NCI-H446 (cell line): ENCODE measurements at regions not wholly inside any gene's neighbourhood (a gene's known extent, or its start where the extent isn't known, plus 50 kb on each side); places are given as distances from the start of the nearest gene placed in this dataset.
A peak's percentile ranks its signal among the peaks of the same experiment; 100 is the strongest.

Source experiments
- DNase-seq, 2 experiments: peaks; one replicate each; lab custom pipeline; 2025; lab: John Stamatoyannopoulos, UW

DNA sequence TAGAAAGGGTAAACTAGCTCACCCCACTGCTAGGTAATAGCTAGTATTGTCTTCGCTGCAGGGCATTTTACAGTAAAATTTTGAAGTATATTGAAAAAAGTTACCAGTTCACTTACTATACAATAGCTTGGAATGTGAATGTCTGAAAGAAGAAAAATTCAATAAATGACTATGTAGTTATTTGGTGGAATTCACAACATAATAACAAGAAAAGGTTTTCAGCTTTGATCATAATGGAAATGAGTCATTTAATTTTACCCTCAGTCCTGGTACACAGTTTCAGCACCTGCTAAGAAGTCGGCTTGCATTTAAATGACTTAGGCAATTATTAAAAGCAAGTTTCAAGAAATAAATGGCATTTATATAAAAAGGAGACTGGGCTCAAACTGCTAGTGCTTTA, 90.4 kb downstream of the NUP35 start:
- DNase-seq: no peak

DNA sequence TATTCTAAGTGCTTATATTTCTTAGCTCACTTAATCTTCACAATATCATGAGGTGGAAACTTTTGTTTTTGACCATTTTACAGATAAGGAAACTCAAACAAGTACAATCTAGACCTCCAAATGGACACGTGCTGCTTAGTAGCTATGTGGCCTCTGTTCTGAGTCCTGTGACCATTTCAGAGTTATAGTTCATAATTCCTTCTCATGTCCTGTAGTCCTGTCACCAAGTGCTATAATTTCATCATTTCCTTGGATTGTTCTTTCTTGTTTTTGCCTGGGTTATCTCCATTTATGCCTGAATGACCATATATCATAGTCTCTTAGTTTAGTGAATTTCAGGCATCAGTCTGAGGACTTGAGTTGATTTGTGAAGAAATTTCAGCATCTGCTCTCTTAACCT, 91.7 kb downstream of the NUP35 start:
- DNase-seq: no peak

DNA sequence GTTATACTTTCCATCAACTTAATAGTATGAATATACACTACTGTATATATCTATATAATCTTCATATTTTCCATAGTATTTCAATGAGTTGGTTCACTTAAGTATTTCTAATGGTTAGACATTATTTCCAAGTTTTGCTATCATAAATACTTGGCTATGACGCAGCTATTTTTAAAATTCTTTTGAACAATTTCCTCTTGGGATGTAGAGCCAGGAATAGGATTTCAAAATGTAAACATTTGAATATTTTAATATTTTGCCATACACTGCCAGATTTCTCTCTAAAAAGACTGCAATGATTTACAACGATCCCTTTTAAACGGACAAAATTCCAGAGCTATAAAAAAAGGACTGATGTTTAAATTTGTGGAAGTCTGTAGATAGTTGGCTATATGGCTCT, 95.6 kb downstream of the NUP35 start:
- DNase-seq: no peak

DNA sequence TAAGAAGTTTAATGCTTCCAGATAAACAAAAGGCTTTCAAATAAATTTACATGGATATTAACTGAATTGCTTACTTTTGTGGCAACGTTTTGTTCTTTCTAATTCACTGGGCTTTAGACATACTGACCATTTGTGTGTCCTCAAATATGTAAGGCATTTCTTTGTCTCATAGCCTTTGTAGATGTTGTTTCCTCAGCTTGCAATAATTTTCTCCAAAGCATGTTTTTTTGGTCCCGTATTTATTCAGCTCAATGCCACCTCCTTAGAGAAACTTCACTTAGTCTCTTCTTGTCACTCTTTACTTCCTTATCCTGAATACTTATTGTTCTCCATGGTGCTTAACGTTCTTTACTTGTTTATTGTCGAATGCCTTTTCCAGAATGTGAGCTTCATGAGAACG, 98.5 kb downstream of the NUP35 start:
- DNase-seq: no peak

DNA sequence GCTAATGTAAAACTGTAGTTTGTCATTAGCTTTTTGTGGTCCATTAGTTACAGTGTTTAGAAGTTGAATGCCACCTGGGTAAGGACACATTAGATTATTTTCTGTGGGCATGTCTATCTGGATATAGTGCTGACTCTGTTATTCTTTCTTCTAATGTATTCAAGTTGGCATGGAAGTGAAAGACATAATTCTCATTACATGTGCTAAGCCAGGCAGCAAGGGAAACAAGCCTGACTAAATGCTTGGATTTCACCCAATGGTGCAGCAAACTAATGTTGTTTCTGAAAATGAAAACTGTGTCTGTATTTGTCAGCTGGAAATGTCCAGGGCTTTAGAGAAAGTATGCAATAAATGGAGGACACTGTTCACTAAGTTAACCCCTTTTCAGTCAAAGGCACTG, 100.7 kb downstream of the NUP35 start:
- DNase-seq: peak; percentile 72 to 76

DNA sequence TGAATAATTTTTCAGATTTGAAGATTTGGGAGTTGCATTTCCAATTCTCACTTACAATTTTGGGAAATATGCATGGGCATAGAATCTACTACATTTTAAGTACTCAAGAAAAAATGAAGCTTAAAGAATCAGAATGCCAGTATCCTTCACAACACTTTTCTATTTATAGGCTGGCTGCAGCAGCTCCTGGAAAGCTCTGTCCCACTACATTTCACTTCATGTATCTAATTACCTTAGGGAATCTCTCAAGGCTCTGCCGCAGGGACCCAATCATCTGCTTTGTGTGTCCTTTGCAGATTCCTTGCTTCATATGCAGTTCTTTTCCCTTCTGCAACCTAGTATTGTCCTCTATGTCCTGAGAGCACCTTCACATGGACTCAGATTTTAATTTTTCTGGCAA, 102.9 kb downstream of the NUP35 start:
- no peak for DNase-seq

DNA sequence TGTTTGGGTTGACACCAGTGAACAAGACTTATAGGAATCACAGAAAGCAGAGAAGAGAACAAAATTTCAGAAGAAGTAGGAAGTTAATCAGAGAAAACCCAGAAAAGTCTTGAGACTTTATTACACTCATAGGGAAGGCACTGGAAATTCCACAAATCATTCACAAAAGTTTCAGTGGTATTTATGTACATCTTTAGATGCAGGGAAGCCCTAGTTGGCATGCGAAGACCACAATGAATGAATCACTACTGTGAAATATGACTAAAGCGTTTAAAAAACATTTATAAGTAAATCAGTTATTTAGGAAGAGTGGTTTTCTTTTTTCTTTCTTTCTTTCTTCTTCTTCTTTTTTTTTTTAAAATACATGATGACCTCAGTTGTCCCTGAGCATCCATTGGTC, 105.1 kb downstream of the NUP35 start:
- no peak for DNase-seq

DNA sequence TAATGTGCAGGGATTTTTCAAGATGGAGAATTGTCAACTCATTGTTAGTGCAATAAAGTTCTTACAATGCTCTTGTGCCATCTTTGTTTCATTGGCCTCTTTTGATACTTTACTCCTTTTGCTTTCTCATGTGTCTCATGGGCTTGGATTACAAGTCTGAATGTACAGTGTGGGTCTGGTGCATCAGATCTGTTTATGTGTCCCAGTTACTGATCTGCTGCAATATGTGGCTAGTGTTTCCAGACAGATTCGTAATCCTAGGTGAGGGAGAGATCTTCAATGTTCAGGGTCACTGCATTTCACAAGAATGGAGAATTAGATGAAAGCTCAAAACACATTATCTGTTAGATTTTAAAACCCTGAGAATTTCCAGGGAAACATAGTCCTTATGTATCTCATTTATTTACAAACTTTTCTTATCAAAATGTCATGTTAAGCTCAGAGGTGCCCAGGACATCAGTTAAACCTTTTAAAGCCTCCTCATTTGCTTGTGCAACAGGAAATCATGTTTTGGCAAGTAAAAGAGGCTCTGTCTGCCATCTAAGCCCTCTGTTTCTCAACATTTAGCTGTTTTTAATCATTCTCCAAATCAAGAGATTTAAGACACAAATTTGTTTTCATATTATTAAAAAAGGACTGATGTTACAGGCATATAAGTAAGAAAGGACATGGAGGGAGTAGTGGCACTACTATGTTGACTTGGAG, 108.1 kb downstream of the NUP35 start:
- no peak for DNase-seq

DNA sequence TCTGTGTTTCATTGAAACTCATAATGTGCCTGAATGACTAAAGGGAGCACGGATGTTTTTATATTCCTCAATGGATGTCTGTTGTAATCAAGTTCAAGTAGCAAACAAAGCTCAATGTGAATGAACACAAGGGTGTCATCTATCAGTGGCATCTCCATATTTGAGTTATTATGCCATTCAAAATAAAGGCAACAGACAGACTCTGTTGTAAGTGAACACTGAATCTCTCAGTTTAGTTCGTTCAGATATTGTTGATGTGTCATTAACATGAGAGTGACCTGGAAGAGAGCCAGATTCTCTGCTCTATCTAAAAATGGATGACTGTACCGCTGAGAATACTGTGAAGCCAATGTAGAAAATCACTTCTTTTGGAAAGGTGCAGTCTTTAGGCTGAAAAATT, 118.7 kb downstream of the NUP35 start:
- peak in 1 of 2 experiments; percentile 24 for DNase-seq

DNA sequence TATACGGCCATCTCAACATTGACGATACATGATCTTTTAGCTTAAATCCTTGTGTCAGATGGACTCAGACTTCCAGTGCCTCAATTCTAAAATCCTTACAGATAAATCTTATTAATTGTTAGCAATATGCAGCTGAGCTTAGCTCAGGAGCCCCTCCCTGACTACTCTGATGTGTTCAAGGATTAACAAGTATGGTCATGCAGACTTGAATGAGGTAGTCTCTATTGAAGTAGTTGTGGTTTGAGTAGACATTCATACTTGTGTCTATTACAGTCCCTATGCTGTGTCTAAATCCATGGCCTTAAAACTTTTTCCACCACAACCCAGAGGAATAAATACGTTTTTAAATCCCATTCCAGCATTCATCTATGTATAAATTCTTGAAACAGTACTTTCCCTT, 119.5 kb downstream of the NUP35 start:
- no peak for DNase-seq

DNA sequence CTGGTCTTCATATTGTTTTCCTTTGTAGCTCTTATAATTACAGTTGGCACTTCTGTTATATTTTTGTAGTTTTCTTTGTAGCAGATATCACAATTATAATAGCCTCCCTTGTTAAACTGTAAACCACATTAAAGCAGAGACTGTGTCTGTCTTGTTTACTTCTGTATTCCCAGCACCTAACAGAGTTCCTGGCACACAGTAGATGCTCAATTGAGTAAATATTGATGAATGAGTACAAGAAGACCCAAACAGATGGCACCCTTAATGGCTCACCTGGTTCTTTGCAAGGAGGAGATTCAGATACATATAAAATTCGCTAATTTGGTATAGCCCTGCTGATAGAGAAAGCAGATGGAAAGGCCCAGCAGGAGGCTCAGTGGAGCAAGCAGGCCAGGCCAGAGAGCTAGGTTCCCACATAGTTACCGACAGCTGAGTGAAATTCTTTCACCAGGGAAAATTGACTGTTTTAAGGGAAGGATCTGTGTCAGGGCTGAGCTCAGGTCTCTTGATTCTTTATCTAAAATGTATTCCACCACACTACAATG, 120.1 kb downstream of the NUP35 start:
- DNase-seq: peak; percentile 15 to 72

DNA sequence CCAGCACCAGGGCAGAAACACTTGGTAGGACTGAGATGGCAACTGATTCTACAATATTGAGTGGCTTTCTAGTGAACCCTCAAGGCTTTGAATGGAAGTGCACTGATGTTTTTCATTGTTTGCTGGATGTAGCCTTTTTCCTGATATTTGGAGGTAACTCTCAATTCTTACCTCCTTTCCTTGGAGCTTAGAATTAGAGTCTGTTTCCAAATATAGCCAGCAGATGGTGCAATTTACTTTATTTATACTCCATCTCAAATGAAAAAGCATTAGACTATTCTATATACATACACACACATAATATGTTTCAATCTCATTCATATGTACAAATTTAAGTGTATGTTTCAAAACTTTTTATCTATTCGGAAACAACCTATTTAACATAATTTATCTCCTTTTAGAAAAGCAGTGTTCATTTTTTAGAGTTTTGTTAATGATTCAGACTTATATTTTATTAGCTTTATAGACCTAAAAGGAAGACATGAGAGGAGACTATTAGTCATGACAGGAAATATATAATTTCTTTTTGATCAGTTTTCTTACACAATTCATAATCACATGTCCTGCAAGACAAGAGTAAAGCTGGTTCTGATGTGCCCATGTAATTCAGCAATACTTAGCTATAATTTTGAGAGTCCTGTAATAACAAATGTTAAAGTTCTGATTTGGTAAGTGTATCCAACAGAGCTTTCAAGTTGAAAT, 124.8 kb downstream of the NUP35 start:
- peak; percentile 47 to 57 for DNase-seq

DNA sequence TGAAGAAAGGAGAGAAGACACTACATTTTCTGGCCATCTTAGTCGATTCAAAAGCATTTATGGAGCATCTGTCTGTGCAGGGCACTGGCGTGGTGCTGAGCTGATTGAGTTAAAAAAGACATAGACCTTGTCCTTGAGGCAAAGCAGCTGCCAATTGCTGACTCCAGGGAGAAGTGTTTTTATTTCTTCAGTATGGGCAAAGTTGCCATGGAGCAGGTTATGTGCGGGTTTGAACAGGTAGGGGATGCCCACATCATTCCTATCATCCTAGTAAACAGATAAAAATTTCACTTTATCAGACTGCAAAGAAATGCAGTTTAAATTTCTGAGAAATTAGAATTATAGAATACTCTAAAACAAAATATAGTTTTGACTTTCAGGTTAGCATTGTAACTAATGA, 125.8 kb downstream of the NUP35 start:
- DNase-seq: no peak

DNA sequence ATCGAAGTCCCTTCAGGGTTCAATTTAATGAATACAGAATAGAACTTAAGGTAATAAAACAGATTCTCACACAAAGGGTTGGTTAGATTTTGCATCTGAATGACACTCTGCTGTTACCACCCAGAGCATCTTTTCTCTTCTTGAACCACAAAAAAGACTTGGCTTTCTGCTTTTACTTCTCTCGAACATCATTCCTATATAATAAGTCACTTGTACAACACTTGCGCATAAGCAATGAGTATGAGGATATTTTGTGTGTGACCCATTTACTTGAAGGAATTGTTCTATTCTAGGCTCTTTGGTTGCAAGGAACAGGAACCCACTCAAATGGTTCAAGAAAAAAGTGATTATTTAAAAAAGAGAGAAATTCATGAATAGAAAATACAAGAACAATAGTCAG, 126.2 kb downstream of the NUP35 start:
- DNase-seq: no peak

DNA sequence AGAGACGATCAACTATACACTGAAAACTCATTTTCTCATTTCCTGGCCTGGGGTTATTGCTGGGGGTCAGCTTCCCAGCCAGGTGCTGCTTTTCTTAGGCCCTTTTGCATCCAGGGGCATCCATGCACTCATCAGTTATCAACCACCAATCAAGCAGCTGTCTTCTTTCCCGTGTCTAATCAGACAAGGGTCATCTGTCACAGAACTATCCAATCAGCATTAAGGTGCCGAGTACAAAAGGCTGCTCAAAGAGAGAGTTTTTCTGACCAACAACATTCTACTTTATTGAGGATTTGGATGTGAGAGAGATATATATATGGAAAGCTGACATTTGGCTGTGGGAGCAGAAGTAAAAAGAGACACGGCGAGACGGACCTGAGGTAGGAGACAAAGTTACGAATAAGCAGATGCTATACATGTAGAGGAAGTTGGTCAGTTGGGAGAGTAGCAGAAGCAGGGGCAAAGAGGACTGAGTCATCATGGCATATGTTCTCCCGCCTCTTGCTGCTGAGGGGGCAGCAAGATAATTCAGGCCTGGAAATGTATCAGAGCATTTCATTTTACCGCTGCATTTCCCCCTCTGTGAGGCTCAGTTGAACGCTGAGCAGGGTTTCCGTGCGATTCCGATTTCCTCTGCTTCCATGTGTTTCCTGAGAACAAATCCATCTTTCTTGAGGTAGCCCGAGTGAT, 129.3 kb downstream of the NUP35 start:
- no peak for DNase-seq

DNA sequence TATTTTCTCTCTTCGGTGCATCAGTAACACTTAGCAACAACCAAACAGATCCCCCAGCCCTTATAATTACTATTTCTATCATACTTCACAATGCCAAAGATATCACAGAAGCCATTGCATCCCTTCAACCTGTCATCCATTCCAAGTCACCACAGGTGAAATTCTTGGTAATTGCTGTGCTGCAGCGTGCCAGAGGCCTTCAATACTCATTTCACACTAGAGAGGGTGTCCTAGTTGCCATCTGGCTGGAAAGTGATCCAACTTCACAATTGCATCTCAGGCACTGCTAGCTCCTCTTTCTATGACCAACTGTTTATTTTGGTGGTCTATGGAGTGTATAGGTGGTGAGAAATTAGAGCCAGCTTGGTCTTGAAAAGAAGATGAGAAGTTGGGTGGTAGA, 131.2 kb downstream of the NUP35 start:
- DNase-seq: peak; percentile 43 to 74

DNA sequence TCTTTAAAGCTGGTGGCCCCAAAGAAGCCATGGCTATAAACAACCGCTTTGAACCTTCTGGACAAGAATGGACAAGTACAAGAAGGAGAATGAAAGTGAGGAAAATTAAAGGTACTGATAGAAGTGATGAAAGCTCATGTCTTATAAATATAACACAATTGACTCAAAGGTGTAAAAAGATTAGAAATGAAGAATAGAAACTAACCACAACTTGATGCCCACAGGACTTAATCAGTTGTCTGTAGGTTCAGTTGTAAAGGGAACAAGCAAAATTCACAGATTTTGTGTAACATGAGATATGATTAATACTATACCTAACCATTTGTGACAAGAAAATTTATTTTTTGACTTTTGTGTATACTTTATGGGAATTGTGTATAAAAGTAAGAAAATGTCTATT, 135.7 kb downstream of the NUP35 start:
- DNase-seq: no peak

DNA sequence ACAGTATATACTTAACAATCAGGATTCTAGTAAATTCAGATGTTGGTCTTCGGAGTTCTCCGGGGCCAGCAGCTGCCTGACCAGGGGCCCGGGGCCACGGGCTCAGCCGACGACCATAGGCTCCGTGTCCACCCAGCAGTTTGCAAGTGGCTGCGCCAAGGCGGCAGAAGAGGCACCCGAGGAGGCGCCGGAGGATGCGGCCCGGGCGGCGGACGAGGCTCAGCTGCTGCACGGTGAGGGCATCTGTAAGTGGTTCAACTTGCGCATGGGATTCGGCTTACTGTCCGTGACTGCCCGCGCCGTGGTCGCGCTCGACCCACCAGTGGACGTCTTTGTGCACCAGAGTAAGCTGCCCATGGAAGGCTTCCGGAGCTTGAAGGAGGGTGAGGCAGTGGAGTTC, 136.3 kb downstream of the NUP35 start:
- DNase-seq: no peak

DNA sequence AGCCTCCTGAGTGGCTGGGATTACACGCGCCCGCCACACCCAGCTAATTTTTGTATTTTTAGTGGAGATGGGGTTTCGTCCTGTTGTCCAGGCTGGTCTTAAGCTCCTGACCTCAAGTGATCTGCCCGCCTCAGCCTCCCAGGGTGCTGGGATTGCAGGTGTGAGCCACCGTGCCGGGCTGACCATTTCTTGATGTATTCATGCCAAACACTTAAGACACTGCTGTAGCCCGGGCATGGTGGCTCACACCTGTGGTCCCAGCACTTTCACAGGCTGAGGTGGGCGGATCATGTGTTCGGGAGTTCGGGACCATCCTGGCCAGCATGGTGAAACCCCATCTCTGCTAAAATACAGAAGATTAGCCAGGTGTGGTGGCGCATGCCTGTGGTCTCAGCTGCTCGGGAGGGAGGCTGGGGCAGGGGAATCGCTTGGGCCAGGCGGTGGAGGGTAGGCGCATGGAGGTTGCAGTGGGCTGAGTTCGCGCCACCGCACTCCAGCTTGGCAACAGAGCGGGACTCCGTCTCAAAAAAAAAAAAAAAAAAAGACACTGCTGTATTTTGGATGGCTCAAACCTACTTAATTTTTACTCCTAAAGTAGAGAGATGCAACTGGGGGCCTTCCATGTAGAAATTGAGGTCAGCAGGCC, 140.8 kb downstream of the NUP35 start:
- DNase-seq: no peak

DNA sequence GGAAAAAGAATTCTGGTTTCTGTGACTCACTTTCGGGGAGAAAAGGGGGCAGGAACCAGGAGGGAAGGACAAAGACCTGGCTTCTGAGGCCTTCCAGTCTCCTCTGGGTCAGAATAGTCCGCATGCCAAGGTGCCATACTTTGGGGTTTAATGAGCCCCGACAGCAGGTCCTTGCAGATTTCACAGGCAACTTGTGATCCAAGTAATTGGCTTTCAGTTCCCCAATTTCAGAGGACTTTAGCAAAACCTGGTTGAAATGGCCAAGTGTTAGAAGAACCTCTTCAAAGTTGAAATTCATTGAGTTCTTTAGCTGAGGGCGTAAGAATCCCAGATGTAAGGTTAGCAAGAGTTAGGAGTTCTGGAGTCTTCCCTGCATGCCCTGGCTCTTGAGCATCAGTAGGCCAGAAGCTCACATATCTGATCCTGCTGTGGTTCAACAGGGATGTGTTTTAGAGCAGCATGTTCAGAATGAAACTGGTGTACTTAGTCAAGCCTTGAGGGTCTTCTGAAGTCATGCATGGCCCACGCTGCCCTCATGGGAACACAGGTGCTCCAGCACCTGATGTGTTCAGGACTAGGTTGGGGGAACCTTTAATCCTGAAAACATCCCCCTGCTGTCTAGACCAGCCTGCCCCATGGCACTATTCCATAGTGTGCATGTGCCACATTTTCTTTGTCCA, 143.0 kb downstream of the NUP35 start:
- DNase-seq: no peak

DNA sequence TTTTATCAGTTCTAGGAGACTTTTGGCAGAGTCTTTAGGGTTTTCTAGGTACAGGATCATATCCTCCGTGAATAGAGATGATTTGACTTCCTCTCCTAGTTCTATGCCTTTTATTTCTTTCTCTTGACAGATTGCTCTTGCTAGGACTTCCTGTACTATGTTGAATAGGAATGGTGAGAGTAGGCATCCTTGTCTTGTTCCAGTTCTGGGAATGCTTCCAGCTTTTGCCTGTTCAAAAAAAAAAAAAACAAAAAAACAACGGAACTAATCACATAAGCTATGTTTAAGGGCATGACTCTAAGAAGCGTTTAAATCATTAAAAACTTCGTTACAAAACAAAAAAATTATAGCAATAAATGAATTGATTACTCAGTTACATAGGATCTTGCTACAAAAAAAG, 145.7 kb downstream of the NUP35 start:
- DNase-seq: peak; percentile 17 to 67

DNA sequence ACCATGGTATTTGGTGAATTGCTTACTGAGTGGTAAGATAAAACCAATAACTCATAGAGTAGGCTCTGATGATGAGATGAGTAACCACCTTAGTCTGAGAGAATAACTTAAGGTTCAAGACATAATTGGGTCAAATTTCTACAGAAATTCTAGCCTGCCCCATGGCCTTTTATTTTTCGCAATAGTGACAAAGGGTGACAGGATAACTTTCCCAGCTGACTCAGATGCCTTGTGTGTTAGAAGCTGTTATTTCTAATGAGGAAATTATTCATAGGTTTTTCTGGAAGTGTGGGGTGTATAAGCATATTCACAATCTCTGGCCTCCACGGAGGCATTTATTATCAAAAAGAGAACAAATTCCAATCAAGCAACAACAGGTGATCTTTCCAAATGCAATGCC, 159.0 kb downstream of the NUP35 start:
- DNase-seq: no peak
